ENCODE measurements at regions not wholly inside any gene's neighbourhood (a gene's known extent, or its start where the extent isn't known, plus 50 kb on each side); places are given as distances from the start of the nearest gene placed in this dataset.

GRCh38 chr20:55745840-55746239 lies 259.5 kb downstream of the CBLN4 start:
- H3K36me3 Mint-ChIP-seq (ENCODE audit: low read depth) = no peaks in the 10 kb centered on the region
- DNase-seq (ENCODE audit: low spot score) = no peak
- no peak overlapping the region for H3K4me3 Mint-ChIP-seq (ENCODE audit: unreplicated experiment)
- TF ChIP-seq CTCF (IDR thresholded peaks at IDR 0.05) = no peak
- no peak overlapping the region for H3K27ac Mint-ChIP-seq (ENCODE audit: unreplicated experiment)
- H3K9me3 Mint-ChIP-seq (ENCODE audit: low read depth) = peaks cover 25% of the 10 kb centered on the region
- H3K27me3 Mint-ChIP-seq (ENCODE audit: low read depth) = no peaks in the 10 kb centered on the region
- no peaks in the 10 kb centered on the region for H3K4me1 Mint-ChIP-seq (ENCODE audit: low read depth)

GRCh38 chr20:55744896-55745295 lies 260.4 kb downstream of the CBLN4 start:
- Mint-ChIP-seq H3K36me3 (ENCODE audit: low read depth) (no peaks in the 10 kb centered on the region), H3K27ac (ENCODE audit: unreplicated experiment) (no peak overlapping the region), H3K27me3 (ENCODE audit: low read depth) (no peaks in the 10 kb centered on the region), H3K9me3 (ENCODE audit: low read depth) (peaks cover 25% of the 10 kb centered on the region), H3K4me1 (ENCODE audit: low read depth) (no peaks in the 10 kb centered on the region), H3K4me3 (ENCODE audit: unreplicated experiment) (no peak overlapping the region)
- TF ChIP-seq CTCF (IDR thresholded peaks at IDR 0.05) = no peak
- DNase-seq (ENCODE audit: low spot score) = no peak

GRCh38 chr20:55741801-55742200 lies 263.5 kb downstream of the CBLN4 start:
- H3K4me3 Mint-ChIP-seq (ENCODE audit: unreplicated experiment) = no peak overlapping the region
- H3K36me3 Mint-ChIP-seq (ENCODE audit: low read depth) = no peaks in the 10 kb centered on the region
- no peak overlapping the region for H3K27ac Mint-ChIP-seq (ENCODE audit: unreplicated experiment)
- H3K9me3 Mint-ChIP-seq (ENCODE audit: low read depth) = peaks cover 20% of the 10 kb centered on the region
- H3K27me3 Mint-ChIP-seq (ENCODE audit: low read depth) = no peaks in the 10 kb centered on the region
- H3K4me1 Mint-ChIP-seq (ENCODE audit: low read depth) = no peaks in the 10 kb centered on the region
- DNase-seq (ENCODE audit: low spot score) = no peak
- no peak for TF ChIP-seq CTCF (IDR thresholded peaks at IDR 0.05)

- H3K4me3 Mint-ChIP-seq (ENCODE audit: unreplicated experiment) = no peak overlapping the region
- H3K27ac Mint-ChIP-seq (ENCODE audit: unreplicated experiment) = no peak overlapping the region
- TF ChIP-seq CTCF (IDR thresholded peaks at IDR 0.05) = no peak
- peaks cover 24% of the 10 kb centered on the region for H3K9me3 Mint-ChIP-seq (ENCODE audit: low read depth)
- no peaks in the 10 kb centered on the region for H3K27me3 Mint-ChIP-seq (ENCODE audit: low read depth)
- no peak for DNase-seq (ENCODE audit: low spot score)
- no peaks in the 10 kb centered on the region for H3K4me1 Mint-ChIP-seq (ENCODE audit: low read depth)
- H3K36me3 Mint-ChIP-seq (ENCODE audit: low read depth) = no peaks in the 10 kb centered on the region
Measured at GRCh38 chr20:55740076-55740475, 265.2 kb downstream of the CBLN4 start.

GRCh38 chr20:55730321-55730720 lies 275.0 kb downstream of the CBLN4 start:
- H3K36me3 Mint-ChIP-seq (ENCODE audit: low read depth) = no peaks in the 10 kb centered on the region
- TF ChIP-seq CTCF (IDR thresholded peaks at IDR 0.05) = no peak
- H3K27ac Mint-ChIP-seq (ENCODE audit: unreplicated experiment) = no peak overlapping the region
- H3K9me3 Mint-ChIP-seq (ENCODE audit: low read depth) = peaks cover 30% of the 10 kb centered on the region
- no peaks in the 10 kb centered on the region for H3K4me1 Mint-ChIP-seq (ENCODE audit: low read depth)
- H3K4me3 Mint-ChIP-seq (ENCODE audit: unreplicated experiment) = no peak overlapping the region
- no peaks in the 10 kb centered on the region for H3K27me3 Mint-ChIP-seq (ENCODE audit: low read depth)
- no peak for DNase-seq (ENCODE audit: low spot score)

Measured in chondrocyte (in vitro differentiated cells).